Vagina (tissue), 2 donors: ENCODE measurements at regions not wholly inside any gene's neighbourhood (a gene's known extent, or its start where the extent isn't known, plus 50 kb on each side); places are given as distances from the start of the nearest gene placed in this dataset.

Experiments used
- DNase-seq, 2 donors: peaks; one replicate each; pipeline ENCODE4 v3.0.0-alpha.2; 2017; ENCODE audit errors: extremely low spot score in 2 of 2
- H3K27ac ChIP-seq: fragments of 200-600 bp; sonication (generic); one replicate; pipeline ENCODE4 v1.5.1; 2019
- H3K27me3 ChIP-seq: fragments of 200-600 bp; sonication (generic); one replicate; pipeline ENCODE4 v1.5.1; 2019
- H3K36me3 ChIP-seq, 2 donors: fragments of 200-600 bp; sonication (generic); one replicate each; pipeline ENCODE4 v1.5.1; 2017 to 2019
- H3K4me1 ChIP-seq: fragments of 200-600 bp; sonication (generic); one replicate; pipeline ENCODE4 v1.5.1; 2019
- H3K4me3 ChIP-seq, 2 donors: fragments of 200-600 bp; sonication (generic); 1 replicate in 1 of 2; 2 replicates in 1 of 2; pipeline ENCODE4 v1.5.1; 2016 to 2019
- H3K9me3 ChIP-seq: fragments of 200-600 bp; sonication (generic); one replicate; pipeline ENCODE4 v1.5.1; 2019
- CTCF ChIP-seq, 3 experiments: fragments of 450-650 bp in 2 of 3; fragments of 200-600 bp in 1 of 3; sonication (generic) in 1 of 3; IDR thresholded peaks; one replicate each; pipeline ENCODE4 v1.5.1; 2017 to 2019; ENCODE audit warnings: antibody characterized with exemption in 3 of 3, mild to moderate bottlenecking in 2 of 3, moderate library complexity in 2 of 3
- POLR2A ChIP-seq, 2 donors: fragments of 450-650 bp; IDR thresholded peaks; one replicate each; pipeline ENCODE4 v1.6.1; 2017; ENCODE audit warnings: antibody characterized with exemption in 2 of 2, mild to moderate bottlenecking in 2 of 2, moderate library complexity in 2 of 2
- POLR2AphosphoS5 ChIP-seq, 2 donors: sonication (generic); formaldehyde crosslinking; IDR thresholded peaks; one replicate each; pipeline ENCODE4 v1.9.0; 2017; ENCODE audit warnings: antibody characterized with exemption in 2 of 2, mild to moderate bottlenecking in 2 of 2, low read depth in 1 of 2; ENCODE audit not compliant: insufficient read depth in 1 of 2
- intact Hi-C: fragments of 100-400 bp; cut with DNase I; formaldehyde crosslinking; loops from one replicate; pipeline ENCODE4 v1.15.1; 2023

GRCh38 chr1:204744107-204744779 is 58.7 kb upstream of the LRRN2 start:
- no peak for DNase-seq
- H3K4me1 ChIP-seq = no peaks in the 10 kb centered on the region
- H3K27ac ChIP-seq = no peak overlapping the region
- TF ChIP-seq CTCF (IDR thresholded peaks at IDR 0.05) = no peak
- TF ChIP-seq POLR2A (IDR thresholded peaks at IDR 0.05) = no peak
- TF ChIP-seq POLR2AphosphoS5 (IDR thresholded peaks at IDR 0.05; ENCODE audit: insufficient read depth in 1 of 2, low read depth in 1 of 2) = no peak
- no peaks in the 10 kb centered on the region for H3K9me3 ChIP-seq
- intact Hi-C loops = no loop called here
- H3K27me3 ChIP-seq = no peaks in the 10 kb centered on the region
- H3K36me3 ChIP-seq = no peaks in the 10 kb centered on the region
- no peak overlapping the region for H3K4me3 ChIP-seq

- no peak for DNase-seq
- no peaks in the 10 kb centered on the region for H3K9me3 ChIP-seq
- no peak overlapping the region for H3K27ac ChIP-seq
- intact Hi-C loops = no loop called here
- peak; percentile 5 to 51 (median 45) for TF ChIP-seq CTCF (IDR thresholded peaks at IDR 0.05)
- TF ChIP-seq POLR2AphosphoS5 (IDR thresholded peaks at IDR 0.05; ENCODE audit: insufficient read depth in 1 of 2, low read depth in 1 of 2) = no peak
- H3K27me3 ChIP-seq = no peaks in the 10 kb centered on the region
- H3K36me3 ChIP-seq = no peaks in the 10 kb centered on the region
- H3K4me1 ChIP-seq = no peaks in the 10 kb centered on the region
- no peak overlapping the region for H3K4me3 ChIP-seq
These were observed 61.4 kb upstream of the LRRN2 start for GRCh38 chr1:204746838-204747442.

- H3K4me1 ChIP-seq = no peaks in the 10 kb centered on the region
- H3K9me3 ChIP-seq = no peaks in the 10 kb centered on the region
- H3K4me3 ChIP-seq = no peak overlapping the region
- no peak for DNase-seq
- H3K27ac ChIP-seq = no peak overlapping the region
- H3K27me3 ChIP-seq = no peaks in the 10 kb centered on the region
- intact Hi-C loops = no loop called here
- no peaks in the 10 kb centered on the region for H3K36me3 ChIP-seq
- TF ChIP-seq CTCF (IDR thresholded peaks at IDR 0.05) (no peak), POLR2A (IDR thresholded peaks at IDR 0.05) (no peak), POLR2AphosphoS5 (IDR thresholded peaks at IDR 0.05; ENCODE audit: insufficient read depth in 1 of 2, low read depth in 1 of 2) (no peak)
These were observed 65.9 kb upstream of the LRRN2 start for GRCh38 chr1:204751480-204751879.

GRCh38 chr1:204751883-204752687 is 66.5 kb upstream of the LRRN2 start:
- H3K9me3 ChIP-seq = no peaks in the 10 kb centered on the region
- no peaks in the 10 kb centered on the region for H3K27me3 ChIP-seq
- no peaks in the 10 kb centered on the region for H3K36me3 ChIP-seq
- no peak for TF ChIP-seq POLR2AphosphoS5 (IDR thresholded peaks at IDR 0.05; ENCODE audit: insufficient read depth in 1 of 2, low read depth in 1 of 2)
- TF ChIP-seq CTCF (IDR thresholded peaks at IDR 0.05) = no peak
- TF ChIP-seq POLR2A (IDR thresholded peaks at IDR 0.05) = no peak
- H3K4me3 ChIP-seq = no peak overlapping the region
- DNase-seq = no peak
- H3K27ac ChIP-seq = no peak overlapping the region
- no peaks in the 10 kb centered on the region for H3K4me1 ChIP-seq
- intact Hi-C loops = no loop called here

- Histone ChIP-seq H3K4me3 (no peak overlapping the region), H3K4me1 (no peaks in the 10 kb centered on the region), H3K27me3 (no peaks in the 10 kb centered on the region), H3K36me3 (no peaks in the 10 kb centered on the region), H3K9me3 (no peaks in the 10 kb centered on the region), H3K27ac (no peak overlapping the region)
- DNase-seq = no peak
- TF ChIP-seq POLR2AphosphoS5 (IDR thresholded peaks at IDR 0.05; ENCODE audit: insufficient read depth in 1 of 2, low read depth in 1 of 2) (no peak), POLR2A (IDR thresholded peaks at IDR 0.05) (no peak), CTCF (IDR thresholded peaks at IDR 0.05) (no peak)
- intact Hi-C loops = no loop called here
These were observed 67.1 kb upstream of the LRRN2 start for GRCh38 chr1:204752688-204753040.
